K562 (cell line): ENCODE measurements at regions not wholly inside any gene's neighbourhood (a gene's known extent, or its start where the extent isn't known, plus 50 kb on each side); places are given as distances from the start of the nearest gene placed in this dataset.

Source experiments
- ATAC-seq: fragments of 200-7000 bp; cut with Tn5 transposase; 3 replicates; pipeline ENCODE4 v1.9.1; 2020; ENCODE audit warnings: moderate library complexity
- BruUV-seq: library from RNA; stranded (reverse); fragments of 400-500 nt; replicated peaks from 2 replicates; lab custom pipeline; 2021; lab: Mats Ljungman, UMichigan
- CTCF ChIA-PET: fragments of 300-600 bp; formaldehyde crosslinking; extraction: SDS; loops from one replicate; lab custom pipeline; 2021; ENCODE audit warnings: low intra/inter-chr PET ratio; lab: Yijun Ruan, JAX
- POLR2A ChIA-PET: fragments of 300-600, 350-650 bp; sonication (Branson Sonifier 250); formaldehyde crosslinking; extraction: SDS; loops from one replicate; lab custom pipeline; 2021; ENCODE audit warnings: antibody characterized with exemption, inconsistent platforms; lab: Yijun Ruan, JAX
- DNase-seq, 4 experiments: peaks; one replicate each; pipeline versions ENCODE4 v3.0.0 to v3.0.0-alpha.2; 2011 to 2018; ENCODE audit warnings: low spot score in 3 of 4, mixed read lengths in 3 of 4; ENCODE audit errors: extremely low read depth in 1 of 4
- FAIRE-seq: peaks from 2 replicates; lab custom pipeline; 2011; peaks lifted over from hg19 to GRCh38; lab: Jason Lieb, UNC
- H2AFZ ChIP-seq: 2 replicates; pipeline ENCODE4 v1.6.0; 2011; ENCODE audit warnings: low read depth, low read length, control low read depth, inconsistent platforms
- H3K27ac ChIP-seq: fragments of 200-600 bp; 3 replicates; pipeline ENCODE4 v1.8.0; 2011; ENCODE audit warnings: low read depth, mild to moderate bottlenecking, control low read depth, inconsistent platforms, low read length, moderate library complexity, mixed read lengths; ENCODE audit errors: extremely low read depth
- H3K27me3 ChIP-seq, 2 experiments: fragments of 300-600 bp in 1 of 2; 2 replicates in 1 of 2; 3 replicates in 1 of 2; pipeline versions ENCODE4 v1.6.0 to v1.8.0; 2011; ENCODE audit warnings: inconsistent platforms in 2 of 2, low read length in 2 of 2, mild to moderate bottlenecking in 1 of 2, mixed read lengths in 1 of 2, moderate library complexity in 1 of 2; ENCODE audit not compliant: control insufficient read depth in 2 of 2, insufficient read depth in 2 of 2
- H3K36me3 ChIP-seq: fragments of 300-600 bp; 3 replicates; pipeline ENCODE4 v1.8.0; 2011; ENCODE audit warnings: mild to moderate bottlenecking, low read length, inconsistent platforms; ENCODE audit not compliant: control insufficient read depth, insufficient read depth
- H3K4me1 ChIP-seq, 2 experiments: fragments of 200-600 bp in 1 of 2; replicated peaks in 1 of 2; 2 replicates in 1 of 2; 3 replicates in 1 of 2; pipeline versions ENCODE4 v1.5.1 to v1.8.0; 2011; ENCODE audit warnings: inconsistent platforms in 2 of 2, low read length in 2 of 2, mild to moderate bottlenecking in 1 of 2, mixed read lengths in 1 of 2, moderate library complexity in 1 of 2; ENCODE audit not compliant: control insufficient read depth in 2 of 2, insufficient read depth in 2 of 2
- H3K4me2 ChIP-seq: 2 replicates; pipeline ENCODE4 v1.6.1; 2011; ENCODE audit warnings: low read length, control low read depth, inconsistent platforms, mixed read lengths; ENCODE audit not compliant: insufficient read depth
- H3K4me3 ChIP-seq: fragments of 200-600 bp; sonication (generic), shearing (Covaris generic); 2 replicates; pipeline ENCODE4 v1.5.1; 2016; ENCODE audit warnings: control low read depth, inconsistent platforms
- H3K79me2 ChIP-seq: fragments of 200-600 bp; 3 replicates; pipeline ENCODE4 v1.8.0; 2011; ENCODE audit warnings: low read length, inconsistent platforms; ENCODE audit not compliant: control insufficient read depth, insufficient read depth
- H3K9ac ChIP-seq, 2 experiments: 2 replicates each; pipeline versions ENCODE4 v1.6.0 to v1.6.1; 2011; ENCODE audit warnings: low read depth in 2 of 2, low read length in 2 of 2, control low read depth in 1 of 2, inconsistent platforms in 1 of 2, mild to moderate bottlenecking in 1 of 2, mixed read lengths in 1 of 2; ENCODE audit not compliant: insufficient read depth in 1 of 2
- H3K9me1 ChIP-seq: one replicate; pipeline ENCODE4 v1.6.0; 2011; ENCODE audit warnings: inconsistent platforms, mild to moderate bottlenecking, low read length, moderate library complexity; ENCODE audit not compliant: control insufficient read depth, insufficient read depth
- H3K9me3 ChIP-seq: replicated peaks from 2 replicates; pipeline ENCODE4 v1.5.1; 2011; ENCODE audit warnings: low read depth, low read length, inconsistent platforms; ENCODE audit not compliant: control insufficient read depth, insufficient read depth
- H4K20me1 ChIP-seq: replicated peaks from 2 replicates; pipeline ENCODE4 v1.6.1; 2011; ENCODE audit warnings: low read length, inconsistent platforms, mixed read lengths; ENCODE audit not compliant: control insufficient read depth, insufficient read depth
- HDGF ChIP-seq: fragments of 450-650 bp; IDR thresholded peaks from 2 replicates; pipeline ENCODE4 v1.6.1; 2016
- KAT8 ChIP-seq: fragments of 450-650 bp; IDR thresholded peaks from 2 replicates; pipeline ENCODE4 v1.6.1; 2016; ENCODE audit warnings: low read depth, mild to moderate bottlenecking
- LEF1 ChIP-seq: fragments of 450-650 bp; IDR thresholded peaks from 2 replicates; pipeline ENCODE4 v1.6.1; 2016; ENCODE audit warnings: mild to moderate bottlenecking
- NR2F6 ChIP-seq: fragments of 450-650 bp; formaldehyde crosslinking; IDR thresholded peaks from 2 replicates; pipeline ENCODE4 v1.4.0; 2020; ENCODE audit warnings: mild to moderate bottlenecking
- RCOR1 ChIP-seq, 2 experiments: IDR thresholded peaks; 2 replicates each; pipeline ENCODE4 v1.6.1; 2012; ENCODE audit warnings: low read depth in 2 of 2, low read length in 2 of 2, borderline replicate concordance in 1 of 2, improper control_type of control experiment in 1 of 2
- TCF7 ChIP-seq: sonication (generic); IDR thresholded peaks from 2 replicates; pipeline ENCODE4 v1.6.1; 2016; ENCODE audit warnings: antibody characterized with exemption, borderline replicate concordance
- ZNF239 ChIP-seq: fragments of 250-450 bp; sonication (Bioruptor Pico); IDR thresholded peaks from 2 replicates; pipeline ENCODE4 v1.4.0; 2020; ENCODE audit warnings: mild to moderate bottlenecking
- ZNF695 ChIP-seq: fragments of 450-650 bp; formaldehyde crosslinking; IDR thresholded peaks from 2 replicates; pipeline ENCODE4 v1.4.0; 2020; ENCODE audit warnings: mild to moderate bottlenecking, moderate library complexity
- ZNF696 ChIP-seq: fragments of 250-450 bp; sonication (Bioruptor Pico); conservative IDR thresholded peaks from 2 replicates; pipeline ENCODE4 v1.4.0; 2020; ENCODE audit warnings: mild to moderate bottlenecking, moderate library complexity
- ZNF707 ChIP-seq: fragments of 250-450 bp; sonication (Bioruptor Pico); conservative IDR thresholded peaks from 2 replicates; pipeline ENCODE4 v1.8.0; 2022; ENCODE audit warnings: inconsistent platforms, mild to moderate bottlenecking, moderate library complexity
- ZNF780A ChIP-seq: fragments of 250-450 bp; sonication (Bioruptor Pico); IDR thresholded peaks from 2 replicates; pipeline ENCODE4 v1.5.0; 2021; ENCODE audit warnings: mild to moderate bottlenecking
- WGBS: fragments of 100-300 bp; shearing (Covaris generic); methylation state at CpG from one replicate; pipeline ENCODE4 v1.1.6; 2016; ENCODE audit warnings: low coverage, mixed read lengths; ENCODE audit not compliant: insufficient coverage; ENCODE audit errors: missing lambda C conversion rate; 5-methylcytosine and 5-hydroxymethylcytosine counted together
- in situ Hi-C: fragments of 300-500 bp; cut with MboI; formaldehyde crosslinking; loops from 4 replicates; pipeline ENCODE4 v1.15.0; 2018; ENCODE audit warnings: inconsistent platforms, mixed read lengths
- intact Hi-C: fragments of 100-400 bp; cut with micrococcal nuclease; formaldehyde crosslinking; loops from 2 replicates; pipeline ENCODE4 v1.14.2; 2022

DNA sequence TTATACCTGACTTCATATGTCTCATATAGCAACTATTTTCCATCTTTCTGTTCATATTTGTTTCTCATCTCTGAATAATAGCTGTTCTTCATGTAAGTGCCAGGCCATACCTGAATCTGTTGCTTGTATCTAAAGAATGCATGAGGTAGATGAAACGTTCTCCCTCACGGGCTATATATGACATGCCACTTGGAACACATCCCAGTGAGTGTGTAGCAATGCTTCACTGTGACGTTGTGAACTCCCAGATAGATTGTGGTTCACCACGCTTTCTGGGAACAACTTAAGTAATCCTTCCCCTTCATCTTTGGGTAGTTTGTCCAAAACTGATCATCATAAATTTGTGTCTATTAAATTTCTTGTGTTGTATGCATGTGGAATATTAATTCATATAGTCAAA is 60.1 kb downstream of the RDH14 start:
- CTCF ChIA-PET = no interaction called here
- no peaks in the 10 kb centered on the region for H4K20me1 ChIP-seq
- POLR2A ChIA-PET = no interaction called here
- intact Hi-C loops (no loop called here), in situ Hi-C loops (no loop called here)
- H2AFZ ChIP-seq = no peak overlapping the region
- H3K79me2 ChIP-seq = no peaks in the 10 kb centered on the region
- H3K27ac ChIP-seq = no peak overlapping the region
- no peak for DNase-seq
- WGBS = 3% methylated on average over 4 of the region's 4 CpGs
- H3K9me1 ChIP-seq = no peaks in the 10 kb centered on the region
- H3K4me1 ChIP-seq = no peaks in the 10 kb centered on the region
- H3K9me3 ChIP-seq = no peaks in the 10 kb centered on the region
- TF ChIP-seq ZNF696 (no peak), ZNF239 (no peak), HDGF (no peak), KAT8 (no peak), ZNF695 (no peak)
- H3K9ac ChIP-seq = no peak overlapping the region
- no TSS peak for BruUV-seq
- no peaks in the 10 kb centered on the region for H3K27me3 ChIP-seq
- FAIRE-seq = no peak
- no peak overlapping the region for H3K4me3 ChIP-seq
- no peak overlapping the region for H3K4me2 ChIP-seq
- H3K36me3 ChIP-seq = no peaks in the 10 kb centered on the region
- no peak for ATAC-seq

- no peaks in the 10 kb centered on the region for H4K20me1 ChIP-seq
- BruUV-seq = no TSS peak
- no peaks in the 10 kb centered on the region for H3K9me1 ChIP-seq
- intact Hi-C loops = no loop called here
- no peak for DNase-seq
- no peaks in the 10 kb centered on the region for H3K9me3 ChIP-seq
- H3K27ac ChIP-seq = no peak overlapping the region
- no peak for ATAC-seq
- no peaks in the 10 kb centered on the region for H3K36me3 ChIP-seq
- H3K27me3 ChIP-seq = no peaks in the 10 kb centered on the region
- no peak overlapping the region for H3K4me2 ChIP-seq
- H3K4me3 ChIP-seq = no peak overlapping the region
- H3K9ac ChIP-seq = no peak overlapping the region
- no peaks in the 10 kb centered on the region for H3K4me1 ChIP-seq
- POLR2A ChIA-PET = interaction anchor here (0.5 kb wide), 1 partner anchor 1854 kb away, joined by 3 read pairs; no protein-coding TSS in a partner anchor
- no peaks in the 10 kb centered on the region for H3K79me2 ChIP-seq
- no peak for FAIRE-seq
- in situ Hi-C loops = no loop called here
- CTCF ChIA-PET = no interaction called here
- no peak overlapping the region for H2AFZ ChIP-seq
- TF ChIP-seq ZNF707 (CRISPR knock-in tag) = no peak
- TF ChIP-seq TCF7 = no peak
- no peak for TF ChIP-seq ZNF780A
- no peak for TF ChIP-seq LEF1
- no peak for TF ChIP-seq NR2F6 (CRISPR knock-in tag)
- TF ChIP-seq RCOR1 (IDR thresholded peaks at IDR 0.05; ENCODE audit: borderline replicate concordance in 1 of 2, low read depth in 2 of 2, low read length in 2 of 2) = no peak
Measured at GRCh38 chr2:18498531-18498930, 61.9 kb downstream of the RDH14 start.
